A549 (cell line): ENCODE measurements at regions not wholly inside any gene's neighbourhood (a gene's known extent, or its start where the extent isn't known, plus 50 kb on each side); places are given as distances from the start of the nearest gene placed in this dataset.

Experiments used
- ATAC-seq, 2 experiments: fragments of 200-7000 bp in 1 of 2; fragments of >200 bp in 1 of 2; cut with Nextera tagmentation in 1 of 2; cut with Tn5 transposase in 1 of 2; 3 replicates each; pipeline versions ENCODE4 v1.8.0 to v1.9.1; 2018 to 2020; ENCODE audit warnings: mild to moderate bottlenecking in 1 of 2, moderate library complexity in 1 of 2
- CTCF ChIA-PET: fragments of 300-600 bp; sonication (Branson Sonifier 250); formaldehyde crosslinking; extraction: SDS; loops from one replicate; lab custom pipeline; 2021; ENCODE audit warnings: antibody characterized with exemption, inconsistent platforms; lab: Yijun Ruan, JAX
- POLR2A ChIA-PET: fragments of 350-600 bp; formaldehyde crosslinking; extraction: SDS; loops from one replicate; lab custom pipeline; 2021; ENCODE audit warnings: antibody characterized with exemption, inconsistent platforms; lab: Yijun Ruan, JAX
- DNase-seq, 2 experiments: peaks; one replicate each; pipeline versions ENCODE4 v3.0.0 to v3.0.0-alpha.2; 2011 to 2016; ENCODE audit warnings: low read depth in 1 of 2, low spot score in 1 of 2
- FAIRE-seq: peaks from 2 replicates; lab custom pipeline; 2011; peaks lifted over from hg19 to GRCh38; lab: Jason Lieb, UNC
- H3K27ac ChIP-seq, 2 experiments: fragments of >200 bp; sonication (Bioruptor Twin); formaldehyde crosslinking; 3 replicates each; pipeline ENCODE4 v1.5.1; 2016 to 2017
- H3K4me1 ChIP-seq: fragments of >200 bp; sonication (Bioruptor Twin); formaldehyde crosslinking; 3 replicates; pipeline ENCODE4 v1.6.1; 2016
- H3K4me2 ChIP-seq: fragments of >200 bp; sonication (Bioruptor Twin); formaldehyde crosslinking; 3 replicates; pipeline ENCODE4 v1.6.1; 2016
- H3K4me3 ChIP-seq: fragments of >200 bp; sonication (Bioruptor Twin); formaldehyde crosslinking; 3 replicates; pipeline ENCODE4 v1.5.1; 2016
- H3K9me3 ChIP-seq: fragments of >200 bp; sonication (Bioruptor Twin); formaldehyde crosslinking; 3 replicates; pipeline ENCODE4 v1.6.1; 2016
- CHD2 ChIP-seq: fragments of 150-350 bp; IDR thresholded peaks from 2 replicates; pipeline ENCODE4 v1.6.1; 2014; ENCODE audit warnings: low read length; ENCODE audit not compliant: partially characterized antibody
- CHD4 ChIP-seq: fragments of 200-600 bp; sonication (generic); IDR thresholded peaks from 2 replicates; pipeline ENCODE4 v1.6.1; 2016; ENCODE audit warnings: antibody characterized with exemption, mild to moderate bottlenecking, borderline replicate concordance
- CTCF ChIP-seq: fragments of >200 bp; sonication (Bioruptor Twin); formaldehyde crosslinking; IDR thresholded peaks from 3 replicates; pipeline ENCODE4 v1.5.1; 2016
- FOSL2 ChIP-seq, 2 experiments: fragments of 450-650 bp in 1 of 2; fragments of >200 bp in 1 of 2; sonication (Bioruptor Twin) in 1 of 2; formaldehyde crosslinking; IDR thresholded peaks; 2 replicates each; pipeline versions ENCODE4 v1.5.0 to v1.6.1; 2016 to 2020; ENCODE audit warnings: mild to moderate bottlenecking in 1 of 2, moderate library complexity in 1 of 2
- GATA3 ChIP-seq: IDR thresholded peaks from 2 replicates; pipeline ENCODE4 v1.6.1; 2012; ENCODE audit warnings: borderline replicate concordance
- HES2 ChIP-seq: fragments of >200 bp; sonication (Bioruptor Twin); formaldehyde crosslinking; IDR thresholded peaks from 2 replicates; pipeline ENCODE4 v1.6.1; 2016
- HEYL ChIP-seq: fragments of 250-450 bp; sonication (Bioruptor Pico); IDR thresholded peaks from 2 replicates; pipeline ENCODE4 v1.8.0; 2021; ENCODE audit warnings: mild to moderate bottlenecking, moderate library complexity
- HOXA7 ChIP-seq: fragments of 250-450 bp; sonication (Bioruptor Pico); IDR thresholded peaks from 2 replicates; pipeline ENCODE4 v1.5.0; 2020; ENCODE audit warnings: mild to moderate bottlenecking, moderate library complexity
- HOXB5 ChIP-seq: fragments of 250-450 bp; sonication (Bioruptor Pico); IDR thresholded peaks from 2 replicates; pipeline ENCODE4 v1.5.0; 2020; ENCODE audit warnings: mild to moderate bottlenecking, moderate library complexity
- KDM5A ChIP-seq: fragments of 200-600 bp; sonication (generic); IDR thresholded peaks from 2 replicates; pipeline ENCODE4 v1.6.1; 2016; ENCODE audit warnings: antibody characterized with exemption, mild to moderate bottlenecking
- NPAS2 ChIP-seq: fragments of 250-450 bp; sonication (Bioruptor Pico); IDR thresholded peaks from 2 replicates; pipeline ENCODE4 v1.8.0; 2022; ENCODE audit warnings: mild to moderate bottlenecking, moderate library complexity, borderline replicate concordance
- NR3C1 ChIP-seq: fragments of >200 bp; sonication (Bioruptor Twin); formaldehyde crosslinking; IDR thresholded peaks from 3 replicates; pipeline ENCODE4 v1.6.1; 2017
- POLR2A ChIP-seq: IDR thresholded peaks from 2 replicates; pipeline ENCODE4 v1.6.1; 2012; ENCODE audit warnings: mild to moderate bottlenecking, low read length
- RAD21 ChIP-seq, 2 experiments: fragments of >200 bp in 1 of 2; sonication (Bioruptor Twin) in 1 of 2; formaldehyde crosslinking in 1 of 2; IDR thresholded peaks in 1 of 2; conservative IDR thresholded peaks in 1 of 2; 2 replicates in 1 of 2; 3 replicates in 1 of 2; pipeline ENCODE4 v1.6.1; 2012 to 2018; ENCODE audit warnings: inconsistent platforms in 1 of 2
- SREBF2 ChIP-seq: fragments of 450-650 bp; IDR thresholded peaks from 2 replicates; pipeline ENCODE4 v1.6.1; 2014; ENCODE audit warnings: mild to moderate bottlenecking, moderate library complexity
- ZC3H11A ChIP-seq: fragments of 450-650 bp; IDR thresholded peaks from 2 replicates; pipeline ENCODE4 v1.6.1; 2014; ENCODE audit warnings: antibody characterized with exemption, mild to moderate bottlenecking
- ZFP36 ChIP-seq: fragments of 450-650 bp; IDR thresholded peaks from 2 replicates; pipeline ENCODE4 v1.6.1; 2014; ENCODE audit warnings: borderline replicate concordance; ENCODE audit not compliant: partially characterized antibody
- ZSCAN20 ChIP-seq: fragments of 250-450 bp; sonication (Bioruptor Pico); IDR thresholded peaks from 2 replicates; pipeline ENCODE4 v1.8.0; 2022; ENCODE audit warnings: mild to moderate bottlenecking, moderate library complexity
- WGBS: methylation state at CpG from one replicate; pipeline ENCODE4 v1.1.6; 2017; ENCODE audit errors: missing lambda C conversion rate; 5-methylcytosine and 5-hydroxymethylcytosine counted together
- TF ChIP-seq, protein P1 (sequence below): IDR thresholded peaks from 2 replicates; pipeline ENCODE4 v1.6.1; 2012; ENCODE audit warnings: low read depth, borderline replicate concordance
- TF ChIP-seq, protein P2 (sequence below): fragments of 150-350 bp; IDR thresholded peaks from 2 replicates; pipeline ENCODE4 v1.6.1; 2014; ENCODE audit warnings: low read depth, mild to moderate bottlenecking, low read length

DNA sequence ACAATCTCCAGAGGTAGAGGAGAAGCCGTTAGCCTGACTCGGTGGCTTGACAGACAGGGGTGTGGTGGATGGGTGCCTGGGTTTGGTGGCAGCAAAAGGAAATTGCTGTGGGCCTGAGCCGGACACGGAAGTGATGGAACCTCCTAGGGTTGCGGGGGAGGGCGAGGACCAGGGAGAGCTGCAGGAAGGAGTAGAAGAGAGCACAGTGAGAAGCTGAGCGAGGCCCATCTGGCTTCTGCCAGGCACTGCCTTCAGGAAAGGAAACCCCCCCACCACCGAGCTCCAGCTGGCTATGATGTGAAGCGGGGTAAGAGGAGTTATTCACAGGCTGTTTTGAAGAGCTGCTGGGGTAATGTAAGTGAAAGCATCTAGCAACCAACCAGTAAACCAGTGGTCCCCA lies 134.6 kb downstream of the TSN start:
- no peak overlapping the region for H3K4me3 ChIP-seq
- WGBS = 47% methylated on average over 9 of the region's 9 CpGs
- no peaks in the 10 kb centered on the region for H3K4me1 ChIP-seq
- H3K9me3 ChIP-seq = no peaks in the 10 kb centered on the region
- no peak for ATAC-seq
- no peak for TF ChIP-seq RAD21 (conservative IDR thresholded peaks at IDR 0.05 in 1 of 2, IDR thresholded peaks at IDR 0.05 in 1 of 2)
- TF ChIP-seq, protein P1, sequence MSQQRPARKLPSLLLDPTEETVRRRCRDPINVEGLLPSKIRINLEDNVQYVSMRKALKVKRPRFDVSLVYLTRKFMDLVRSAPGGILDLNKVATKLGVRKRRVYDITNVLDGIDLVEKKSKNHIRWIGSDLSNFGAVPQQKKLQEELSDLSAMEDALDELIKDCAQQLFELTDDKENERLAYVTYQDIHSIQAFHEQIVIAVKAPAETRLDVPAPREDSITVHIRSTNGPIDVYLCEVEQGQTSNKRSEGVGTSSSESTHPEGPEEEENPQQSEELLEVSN = no peak
- TF ChIP-seq ZC3H11A = no peak
- no peak for TF ChIP-seq HEYL
- TF ChIP-seq POLR2A = no peak
- no peak for TF ChIP-seq HES2
- TF ChIP-seq CHD4 = no peak
- TF ChIP-seq HOXA7 (CRISPR knock-in tag) = no peak
- no peak for TF ChIP-seq GATA3
- no peak for TF ChIP-seq ZSCAN20 (CRISPR knock-in tag)
- no peak for TF ChIP-seq NR3C1
- TF ChIP-seq, all 56 proteins: peak for 0
- no peak overlapping the region for H3K27ac ChIP-seq
- POLR2A ChIA-PET = no interaction called here
- CTCF ChIA-PET = no interaction called here
- FAIRE-seq (no peak), DNase-seq (no peak)
- no peak overlapping the region for H3K4me2 ChIP-seq

GRCh38 chr2:121895723-121896571 lies 140.5 kb downstream of the TSN start:
- ATAC-seq = no peak
- 35% methylated on average over 14 of the region's 14 CpGs for WGBS
- TF ChIP-seq NPAS2 (CRISPR knock-in tag) = no peak
- TF ChIP-seq KDM5A = no peak
- TF ChIP-seq CTCF = no peak
- TF ChIP-seq HOXB5 = no peak
- no peak for TF ChIP-seq FOSL2 (IDR thresholded peaks at IDR 0.05)
- TF ChIP-seq FOSL2 (CRISPR knock-in tag; IDR thresholded peaks at IDR 0.05) = no peak
- TF ChIP-seq ZFP36 = no peak
- TF ChIP-seq CHD2 = no peak
- no peak for TF ChIP-seq SREBF2
- TF ChIP-seq, protein P2, sequence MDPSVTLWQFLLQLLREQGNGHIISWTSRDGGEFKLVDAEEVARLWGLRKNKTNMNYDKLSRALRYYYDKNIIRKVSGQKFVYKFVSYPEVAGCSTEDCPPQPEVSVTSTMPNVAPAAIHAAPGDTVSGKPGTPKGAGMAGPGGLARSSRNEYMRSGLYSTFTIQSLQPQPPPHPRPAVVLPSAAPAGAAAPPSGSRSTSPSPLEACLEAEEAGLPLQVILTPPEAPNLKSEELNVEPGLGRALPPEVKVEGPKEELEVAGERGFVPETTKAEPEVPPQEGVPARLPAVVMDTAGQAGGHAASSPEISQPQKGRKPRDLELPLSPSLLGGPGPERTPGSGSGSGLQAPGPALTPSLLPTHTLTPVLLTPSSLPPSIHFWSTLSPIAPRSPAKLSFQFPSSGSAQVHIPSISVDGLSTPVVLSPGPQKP = no peak
- TF ChIP-seq, all 56 proteins: peak for 0
- Histone ChIP-seq H3K27ac (no peak overlapping the region), H3K4me1 (no peaks in the 10 kb centered on the region), H3K4me3 (no peak overlapping the region), H3K9me3 (no peaks in the 10 kb centered on the region), H3K4me2 (no peak overlapping the region)
- ChIA-PET POLR2A (no interaction called here), CTCF (interaction anchor here (0.8 to 1.0 kb wide), 2 partner anchors 9 to 15 kb away, joined by 3 to 4 read pairs; no protein-coding TSS in a partner anchor)
- FAIRE-seq (no peak), DNase-seq (no peak)
